Osteocyte (in vitro differentiated cells): ENCODE measurements at regions not wholly inside any gene's neighbourhood (a gene's known extent, or its start where the extent isn't known, plus 50 kb on each side); places are given as distances from the start of the nearest gene placed in this dataset.

Source experiments
- DNase-seq: peaks from one replicate; pipeline ENCODE4 v3.0.0; 2021; ENCODE audit warnings: mixed read lengths; ENCODE audit not compliant: unreplicated experiment; ENCODE audit errors: extremely low spot score
- H3K27ac Mint-ChIP-seq: one replicate; pipeline ENCODE4 v1.8.0; 2021; ENCODE audit warnings: mild to moderate bottlenecking, mixed read lengths; ENCODE audit not compliant: unreplicated experiment
- H3K27me3 Mint-ChIP-seq: one replicate; pipeline ENCODE4 v1.8.0; 2021; ENCODE audit warnings: mixed read lengths; ENCODE audit not compliant: unreplicated experiment
- H3K36me3 Mint-ChIP-seq: one replicate; pipeline ENCODE4 v1.8.0; 2021; ENCODE audit warnings: mixed read lengths; ENCODE audit not compliant: unreplicated experiment
- H3K4me1 Mint-ChIP-seq: one replicate; pipeline ENCODE4 v1.8.0; 2021; ENCODE audit warnings: mixed read lengths; ENCODE audit not compliant: unreplicated experiment
- H3K4me3 Mint-ChIP-seq: one replicate; pipeline ENCODE4 v1.8.0; 2021; ENCODE audit warnings: mild to moderate bottlenecking, moderate library complexity, mixed read lengths; ENCODE audit not compliant: unreplicated experiment
- H3K9me3 Mint-ChIP-seq: one replicate; pipeline ENCODE4 v1.8.0; 2021; ENCODE audit warnings: mixed read lengths; ENCODE audit not compliant: unreplicated experiment
- CTCF ChIP-seq: fragments of 200-600 bp; sonication (generic); IDR thresholded peaks from 2 replicates; pipeline ENCODE4 v1.5.0; 2021; ENCODE audit warnings: antibody characterized with exemption, mild to moderate bottlenecking, moderate library complexity

GRCh38 chr9:13427587-13427986 is 148.1 kb upstream of the MPDZ start:
- H3K27me3 Mint-ChIP-seq, result peaks cover 39% of the 10 kb centered on the region
- TF ChIP-seq CTCF, result peak; percentile 80
- H3K4me1 Mint-ChIP-seq, result no peaks in the 10 kb centered on the region
- no peaks in the 10 kb centered on the region for H3K9me3 Mint-ChIP-seq
- DNase-seq, result no peak
- no peaks in the 10 kb centered on the region for H3K36me3 Mint-ChIP-seq
- no peak overlapping the region for H3K4me3 Mint-ChIP-seq
- H3K27ac Mint-ChIP-seq, result no peak overlapping the region

GRCh38 chr9:13426606-13427005 is 147.1 kb upstream of the MPDZ start:
- no peak overlapping the region for H3K27ac Mint-ChIP-seq

GRCh38 chr9:13424872-13425271 is 145.4 kb upstream of the MPDZ start:
- H3K4me3 Mint-ChIP-seq, result no peak overlapping the region
- no peaks in the 10 kb centered on the region for H3K4me1 Mint-ChIP-seq
- H3K9me3 Mint-ChIP-seq, result no peaks in the 10 kb centered on the region
- no peak overlapping the region for H3K27ac Mint-ChIP-seq
- no peak for TF ChIP-seq CTCF
- no peak for DNase-seq
- peaks cover 19% of the 10 kb centered on the region for H3K27me3 Mint-ChIP-seq
- H3K36me3 Mint-ChIP-seq, result peaks cover 2% of the 10 kb centered on the region

More at GRCh38 chr9:13426606-13427005, 147.1 kb upstream of the MPDZ start:
- TF ChIP-seq CTCF, result no peak
- H3K27me3 Mint-ChIP-seq, result peaks cover 36% of the 10 kb centered on the region
- no peaks in the 10 kb centered on the region for H3K9me3 Mint-ChIP-seq
- no peaks in the 10 kb centered on the region for H3K4me1 Mint-ChIP-seq
- DNase-seq, result no peak
- H3K4me3 Mint-ChIP-seq, result no peak overlapping the region
- H3K36me3 Mint-ChIP-seq, result no peaks in the 10 kb centered on the region

- DNase-seq, result no peak
- no peak for TF ChIP-seq CTCF
- Mint-ChIP-seq H3K9me3 (no peaks in the 10 kb centered on the region), H3K27ac (no peak overlapping the region), H3K27me3 (peaks cover 15% of the 10 kb centered on the region), H3K4me1 (no peaks in the 10 kb centered on the region), H3K4me3 (no peak overlapping the region), H3K36me3 (peaks cover 2% of the 10 kb centered on the region)
Observed at GRCh38 chr9:13424204-13424603, 144.7 kb upstream of the MPDZ start.

- Mint-ChIP-seq H3K27me3 (no peaks in the 10 kb centered on the region), H3K4me1 (peaks cover 24% of the 10 kb centered on the region), H3K27ac (no peak overlapping the region), H3K36me3 (no peaks in the 10 kb centered on the region), H3K9me3 (no peaks in the 10 kb centered on the region), H3K4me3 (no peak overlapping the region)
- no peak for DNase-seq
- no peak for TF ChIP-seq CTCF
Observed at GRCh38 chr9:13414349-13414748, 134.9 kb upstream of the MPDZ start.
